Large intestine (tissue), 3 donors: ENCODE measurements at regions not wholly inside any gene's neighbourhood (a gene's known extent, or its start where the extent isn't known, plus 50 kb on each side); places are given as distances from the start of the nearest gene placed in this dataset.

Source experiments
- DNase-seq, 2 donors: peaks; one replicate each; pipeline versions ENCODE4 v3.0.0 to v3.0.0-alpha.2; 2013
- H3K27ac ChIP-seq: one replicate; pipeline ENCODE4 v1.5.1; 2013; ENCODE audit warnings: low read length
- H3K27me3 ChIP-seq: 2 replicates; pipeline ENCODE4 v1.6.1; 2013; ENCODE audit warnings: low read length; ENCODE audit not compliant: control insufficient read depth, insufficient read depth
- H3K36me3 ChIP-seq: 2 replicates; pipeline ENCODE4 v1.6.1; 2013; ENCODE audit warnings: low read length; ENCODE audit not compliant: control insufficient read depth, insufficient read depth
- H3K4me1 ChIP-seq: one replicate; pipeline ENCODE4 v1.6.1; 2013; ENCODE audit warnings: low read length; ENCODE audit not compliant: control insufficient read depth, insufficient read depth
- H3K4me3 ChIP-seq: one replicate; pipeline ENCODE4 v1.5.1; 2013; ENCODE audit warnings: low read length
- H3K9me3 ChIP-seq: one replicate; pipeline ENCODE4 v1.6.1; 2013; ENCODE audit warnings: mild to moderate bottlenecking, low read depth, low read length, moderate library complexity; ENCODE audit not compliant: control insufficient read depth
- WGBS: methylation state at CpG from one replicate; pipeline ENCODE4 v1.1.5; 2013; ENCODE audit warnings: low lambda C conversion rate; ENCODE audit not compliant: insufficient coverage; 5-methylcytosine and 5-hydroxymethylcytosine counted together

DNA sequence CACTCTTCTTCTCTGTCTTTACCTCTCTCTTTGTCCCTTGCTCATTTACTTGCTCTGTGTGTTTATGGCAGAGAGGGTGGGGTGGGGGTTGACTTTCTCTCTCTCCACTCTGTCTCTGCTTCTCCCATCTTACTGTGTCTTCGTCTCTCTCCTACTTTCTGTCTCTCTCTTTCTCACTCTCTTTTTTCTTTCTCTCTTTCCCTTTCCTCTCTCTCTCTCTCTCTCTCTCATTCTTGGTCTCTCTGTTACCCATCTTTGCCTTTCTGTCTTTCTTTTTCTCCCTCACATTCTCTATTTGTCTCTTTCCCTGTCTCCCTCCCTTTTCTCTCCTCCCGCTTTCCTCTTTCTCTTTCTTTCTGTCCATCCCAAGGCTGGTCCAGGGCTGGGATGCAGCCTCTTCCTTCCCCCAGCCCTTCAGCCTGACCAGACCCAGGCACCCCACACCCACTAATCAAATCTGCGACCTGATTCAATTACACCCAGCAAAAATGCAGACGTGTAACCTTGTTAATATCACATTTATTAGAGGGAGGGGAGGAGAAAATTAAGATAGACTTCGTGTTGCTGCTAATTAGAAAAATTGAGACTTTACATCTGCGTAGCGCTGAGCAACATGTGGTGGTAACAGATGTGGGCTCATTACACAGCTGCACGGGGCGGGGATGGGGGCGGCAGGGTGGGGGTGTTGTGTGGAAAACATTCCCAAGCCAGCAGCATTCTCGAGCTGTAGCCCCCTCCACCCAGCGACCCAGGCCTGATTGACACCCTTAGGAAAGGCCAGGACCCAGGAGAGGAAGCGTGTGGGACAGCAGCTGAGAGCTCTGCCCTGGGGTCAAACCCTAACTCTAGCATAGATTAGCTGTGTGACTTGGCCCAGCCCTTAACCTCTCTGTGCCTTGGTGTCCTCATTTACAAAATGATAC, 124.9 kb upstream of the MAFB start:
- Histone ChIP-seq H3K4me3 (no peak overlapping the region), H3K27me3 (no peaks in the 10 kb centered on the region), H3K36me3 (no peaks in the 10 kb centered on the region), H3K27ac (no peak overlapping the region), H3K4me1 (no peaks in the 10 kb centered on the region), H3K9me3 (no peaks in the 10 kb centered on the region)
- WGBS: 71% methylated on average over 1 of the region's 13 CpGs
- DNase-seq: no peak

DNA sequence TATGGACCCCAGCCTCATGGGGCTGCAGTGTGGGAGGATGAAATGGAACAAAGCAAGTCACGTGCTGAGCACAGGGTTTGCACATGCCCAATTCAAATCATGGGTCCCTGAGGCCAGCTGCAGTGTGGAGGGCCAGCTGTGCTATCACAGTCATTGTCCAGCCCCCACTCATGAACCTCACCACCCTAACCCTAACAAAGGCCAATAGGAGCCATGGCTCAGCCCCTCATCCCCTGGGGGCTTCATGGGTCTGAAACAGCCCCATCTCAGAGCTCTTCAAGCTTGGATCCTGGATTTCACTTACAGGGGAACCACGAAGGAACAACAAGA, 125.6 kb upstream of the MAFB start:
- no peak for DNase-seq

DNA sequence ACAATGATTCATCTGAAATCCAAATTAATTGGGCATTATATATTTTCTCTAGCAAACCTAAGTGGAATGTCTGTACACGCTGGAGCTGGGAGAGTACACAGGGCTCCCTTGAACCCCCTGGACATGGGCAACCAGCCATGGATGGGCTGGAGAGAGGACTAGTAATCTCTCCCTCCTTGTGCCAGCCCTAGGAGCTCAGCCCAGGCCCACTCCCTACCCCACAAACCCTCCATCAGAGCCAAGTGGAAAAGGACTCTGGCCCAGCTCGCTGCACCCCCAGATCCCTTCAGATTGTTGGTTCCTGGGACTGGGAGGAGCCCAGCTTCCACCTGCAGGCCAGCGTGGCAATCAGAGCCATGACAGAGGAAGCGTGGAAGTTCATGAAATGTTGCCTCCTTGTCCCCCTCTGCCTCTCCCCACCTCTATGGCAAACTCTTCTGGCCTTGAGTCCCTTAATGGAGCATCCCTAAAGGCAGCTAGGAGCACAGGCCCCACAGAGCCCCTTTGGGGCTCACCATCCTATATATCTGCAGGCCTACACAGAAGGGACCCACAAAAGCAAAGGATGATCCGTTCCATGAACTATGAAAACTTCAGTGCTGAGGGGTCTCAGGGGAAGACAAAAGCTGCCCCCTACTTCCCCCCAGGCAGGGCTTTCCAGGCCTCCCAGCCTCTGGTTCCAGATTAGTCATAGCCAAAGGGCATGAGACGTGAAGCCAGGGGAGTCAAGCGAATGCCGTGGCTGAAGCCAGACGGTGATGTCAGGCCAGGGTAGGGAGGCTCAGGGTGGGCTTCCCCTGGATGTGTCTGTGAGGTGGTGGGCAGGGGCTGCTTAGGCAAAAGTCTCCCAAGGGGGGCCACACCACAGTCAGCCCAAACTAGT, 126.4 kb upstream of the MAFB start:
- Histone ChIP-seq H3K27ac (no peak overlapping the region), H3K4me3 (no peak overlapping the region), H3K36me3 (no peaks in the 10 kb centered on the region), H3K27me3 (no peaks in the 10 kb centered on the region), H3K9me3 (no peaks in the 10 kb centered on the region), H3K4me1 (no peaks in the 10 kb centered on the region)
- DNase-seq: no peak
- no CpG with 5 or more reads among the region's 9 CpGs for WGBS

More for the DNA sequence above, 125.6 kb upstream of the MAFB start:
- Histone ChIP-seq H3K27ac (no peak overlapping the region), H3K4me1 (no peaks in the 10 kb centered on the region), H3K36me3 (no peaks in the 10 kb centered on the region), H3K9me3 (no peaks in the 10 kb centered on the region), H3K27me3 (no peaks in the 10 kb centered on the region), H3K4me3 (no peak overlapping the region)
- WGBS: no CpG with 5 or more reads among the region's 2 CpGs

DNA sequence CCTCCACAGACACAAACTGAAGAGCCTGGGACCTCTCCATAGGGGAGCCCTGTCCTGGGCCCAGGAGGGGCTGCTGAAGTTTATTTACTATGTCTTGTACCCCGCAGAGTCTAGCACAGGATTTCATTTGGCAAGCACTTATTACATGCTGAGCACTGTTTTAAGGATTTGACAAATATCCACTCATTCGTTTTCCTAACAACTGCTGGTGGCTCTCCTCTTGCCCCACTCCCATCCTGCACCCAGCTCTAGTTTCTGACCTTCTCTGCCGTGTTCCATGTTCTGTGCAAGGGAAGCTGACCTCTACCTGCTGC, 127.0 kb upstream of the MAFB start:
- Histone ChIP-seq H3K4me3 (no peak overlapping the region), H3K9me3 (no peaks in the 10 kb centered on the region), H3K27ac (no peak overlapping the region), H3K36me3 (no peaks in the 10 kb centered on the region), H3K27me3 (no peaks in the 10 kb centered on the region), H3K4me1 (no peaks in the 10 kb centered on the region)
- DNase-seq: no peak
- 80% methylated on average over 1 of the region's 3 CpGs for WGBS

DNA sequence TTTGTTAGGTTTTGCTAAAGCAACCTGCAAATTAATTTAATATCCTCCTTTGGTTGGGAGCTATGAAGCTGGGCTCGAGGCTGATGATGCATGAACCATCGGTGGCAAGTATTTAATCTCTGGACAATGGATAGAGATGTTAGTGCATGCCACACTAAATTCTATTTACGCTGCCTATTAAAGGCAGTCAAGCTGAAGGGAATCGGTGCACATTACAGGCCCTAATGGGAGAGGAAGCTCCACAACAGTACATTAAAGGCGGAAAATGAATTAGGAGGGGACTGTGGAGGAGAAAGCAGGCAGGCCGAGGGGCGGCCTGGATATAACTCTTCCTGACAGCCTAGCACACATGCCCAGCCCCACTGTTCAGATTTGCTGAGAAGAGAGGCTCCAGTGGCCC, 132.4 kb upstream of the MAFB start:
- 100% methylated on average over 2 of the region's 7 CpGs for WGBS
- Histone ChIP-seq H3K27ac (no peak overlapping the region), H3K9me3 (no peaks in the 10 kb centered on the region), H3K4me3 (no peak overlapping the region), H3K27me3 (peaks cover 2% of the 10 kb centered on the region), H3K4me1 (no peaks in the 10 kb centered on the region), H3K36me3 (no peaks in the 10 kb centered on the region)
- DNase-seq: no peak

DNA sequence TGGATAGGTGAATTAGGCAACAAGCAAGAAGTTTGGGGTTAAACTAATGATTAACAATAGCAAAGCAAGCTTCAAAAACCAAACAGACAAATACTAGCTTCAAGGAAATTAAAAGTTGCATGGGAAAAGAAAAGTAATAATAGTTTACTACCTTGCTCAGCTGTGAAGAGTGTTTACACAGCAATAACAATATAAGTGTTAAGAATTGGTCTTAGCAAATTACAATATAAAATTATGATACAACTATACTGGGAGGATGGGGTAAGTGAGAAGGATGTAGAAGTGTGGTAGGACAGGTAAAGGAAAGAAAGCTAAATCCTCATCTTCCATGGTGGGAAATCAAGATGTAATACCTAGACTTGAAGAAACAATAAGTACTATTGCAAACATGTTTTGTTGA, 137.7 kb upstream of the MAFB start:
- no peak overlapping the region for H3K4me3 ChIP-seq
- no peak for DNase-seq
- H3K27me3 ChIP-seq: peaks cover 2% of the 10 kb centered on the region
- no peaks in the 10 kb centered on the region for H3K9me3 ChIP-seq
- H3K36me3 ChIP-seq: no peaks in the 10 kb centered on the region
- no peaks in the 10 kb centered on the region for H3K4me1 ChIP-seq
- no peak overlapping the region for H3K27ac ChIP-seq

DNA sequence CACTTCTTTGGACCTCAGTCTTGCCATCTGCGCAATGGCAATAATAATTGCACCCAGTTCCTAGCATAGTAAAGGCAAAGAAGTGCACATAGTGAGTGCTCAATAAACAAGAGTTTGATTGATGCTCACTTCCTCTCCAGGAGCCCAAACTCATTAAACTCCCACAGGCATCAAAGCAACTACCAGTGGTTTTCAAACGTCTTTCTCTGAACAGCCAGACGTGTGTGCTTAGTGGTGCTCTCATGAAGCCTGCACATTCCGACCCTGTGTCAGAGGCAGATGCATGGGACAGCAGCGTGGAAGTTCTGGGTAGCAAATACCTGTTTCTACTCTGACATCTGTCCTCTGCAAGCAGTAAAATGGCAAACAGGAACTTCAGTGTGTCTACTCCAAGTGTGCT, 146.3 kb upstream of the MAFB start:
- Histone ChIP-seq H3K4me3 (no peak overlapping the region), H3K36me3 (no peaks in the 10 kb centered on the region), H3K9me3 (no peaks in the 10 kb centered on the region), H3K27me3 (peaks cover 2% of the 10 kb centered on the region), H3K27ac (no peak overlapping the region), H3K4me1 (no peaks in the 10 kb centered on the region)
- DNase-seq: no peak
- no CpG with 5 or more reads among the region's 5 CpGs for WGBS

DNA sequence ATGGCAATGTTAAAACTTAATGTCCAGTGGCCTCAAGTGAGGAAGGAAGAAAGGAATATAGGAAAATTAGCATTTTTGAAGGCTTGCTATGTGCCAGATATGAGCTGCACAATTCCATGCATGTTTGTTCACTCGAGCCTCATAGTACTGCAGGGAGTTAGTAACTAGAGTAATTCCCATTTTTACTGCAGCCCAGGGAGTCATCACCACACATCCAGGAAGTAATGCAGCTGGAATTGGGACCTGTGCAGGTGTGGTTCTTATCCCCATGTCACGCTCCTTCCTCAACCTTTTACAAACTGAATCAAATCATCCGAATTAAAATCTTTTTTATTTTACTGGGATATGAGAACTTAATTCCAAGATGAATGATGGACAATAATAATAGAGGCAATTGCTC, 149.5 kb upstream of the MAFB start:
- DNase-seq: no peak
- Histone ChIP-seq H3K4me1 (no peaks in the 10 kb centered on the region), H3K27ac (no peak overlapping the region), H3K9me3 (no peaks in the 10 kb centered on the region), H3K36me3 (no peaks in the 10 kb centered on the region), H3K4me3 (no peak overlapping the region), H3K27me3 (peaks cover 2% of the 10 kb centered on the region)
- no CpG with 5 or more reads among the region's 3 CpGs for WGBS

DNA sequence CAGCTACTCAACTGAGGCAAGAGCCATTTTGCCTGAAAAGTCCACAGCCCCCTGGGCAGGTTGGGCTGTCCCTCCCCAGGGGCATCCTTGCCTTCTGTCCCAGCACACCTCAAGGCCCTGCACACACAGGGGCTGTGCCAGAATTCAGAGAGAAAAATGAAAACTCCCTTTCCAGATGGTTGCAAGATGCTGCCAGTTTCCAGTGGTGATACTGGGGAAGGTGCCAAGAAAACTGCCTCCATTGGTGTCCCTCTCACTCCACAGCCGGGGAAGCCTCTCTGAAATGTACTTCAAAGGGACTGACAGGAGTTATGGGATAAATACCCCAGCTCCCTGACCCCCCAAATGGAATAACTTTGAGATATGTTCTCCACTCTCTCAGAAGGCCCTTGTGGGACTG, 154.2 kb upstream of the MAFB start:
- WGBS: no CpG with 5 or more reads among the region's 1 CpG
- Histone ChIP-seq H3K36me3 (no peaks in the 10 kb centered on the region), H3K27me3 (peaks cover 2% of the 10 kb centered on the region), H3K4me1 (no peaks in the 10 kb centered on the region), H3K9me3 (no peaks in the 10 kb centered on the region), H3K4me3 (no peak overlapping the region), H3K27ac (no peak overlapping the region)
- no peak for DNase-seq

DNA sequence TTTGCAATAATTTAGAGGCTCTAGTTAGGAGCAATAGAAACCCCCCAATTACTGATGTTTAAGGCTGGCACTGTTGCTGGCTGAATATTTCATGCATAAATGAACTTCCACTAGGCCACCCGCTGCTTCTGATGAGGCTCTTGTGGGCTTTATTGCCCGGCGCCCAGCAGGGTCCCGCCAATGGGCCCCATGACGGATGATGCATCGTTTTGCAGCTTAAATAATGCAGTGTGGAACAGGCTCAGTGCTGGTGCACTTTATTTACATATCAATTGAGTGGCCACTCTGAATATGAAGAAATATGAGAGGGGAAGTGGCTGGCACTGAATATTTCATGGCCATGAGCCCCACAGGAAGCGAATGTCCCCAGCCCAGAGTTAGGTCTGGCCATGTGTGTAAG, 155.3 kb upstream of the MAFB start:
- no peak overlapping the region for H3K4me3 ChIP-seq
- no peaks in the 10 kb centered on the region for H3K4me1 ChIP-seq
- 100% methylated on average over 1 of the region's 7 CpGs for WGBS
- no peaks in the 10 kb centered on the region for H3K9me3 ChIP-seq
- no peaks in the 10 kb centered on the region for H3K36me3 ChIP-seq
- peaks cover 2% of the 10 kb centered on the region for H3K27me3 ChIP-seq
- no peak overlapping the region for H3K27ac ChIP-seq
- no peak for DNase-seq
